GM23338 (cell line): ENCODE measurements at regions not wholly inside any gene's neighbourhood (a gene's known extent, or its start where the extent isn't known, plus 50 kb on each side); places are given as distances from the start of the nearest gene placed in this dataset.

ENCODE experiments used
- ATAC-seq: fragments of 200-7000 bp; cut with Tn5 transposase; 3 replicates; pipeline ENCODE4 v1.9.1; 2020
- DNase-seq: peaks from one replicate; pipeline ENCODE4 v3.0.0-alpha.2; 2015; ENCODE audit warnings: low spot score
- H2AFZ ChIP-seq: fragments of 200-600 bp; sonication (generic); 2 replicates; pipeline ENCODE4 v1.8.0; 2016; ENCODE audit warnings: antibody characterized with exemption, mild to moderate bottlenecking, moderate library complexity
- H3F3A ChIP-seq: fragments of 200-600 bp; sonication (generic); replicated peaks from 2 replicates; pipeline ENCODE4 v1.8.0; 2017; ENCODE audit warnings: antibody characterized with exemption, mixed run types, low read depth
- H3K27ac ChIP-seq: fragments of 200-600 bp; sonication (generic); 2 replicates; pipeline ENCODE4 v1.6.1; 2016; ENCODE audit warnings: low read depth
- H3K27me3 ChIP-seq: fragments of 200-600 bp; sonication (generic); 2 replicates; pipeline ENCODE4 v1.8.0; 2016; ENCODE audit warnings: mild to moderate bottlenecking, mixed run types, moderate library complexity; ENCODE audit not compliant: insufficient read depth
- H3K36me3 ChIP-seq: fragments of 200-600 bp; sonication (generic); 2 replicates; pipeline ENCODE4 v1.8.0; 2016; ENCODE audit warnings: mild to moderate bottlenecking; ENCODE audit not compliant: insufficient read depth
- H3K4me1 ChIP-seq: fragments of 200-600 bp; sonication (generic); 2 replicates; pipeline ENCODE4 v1.8.0; 2016; ENCODE audit warnings: mild to moderate bottlenecking, moderate library complexity; ENCODE audit not compliant: insufficient read depth
- H3K4me2 ChIP-seq: fragments of 200-600 bp; sonication (generic); 2 replicates; pipeline ENCODE4 v1.7.1; 2017; ENCODE audit warnings: mixed run types
- H3K4me3 ChIP-seq: fragments of 200-600 bp; sonication (generic); 2 replicates; pipeline ENCODE4 v1.6.1; 2016; ENCODE audit warnings: mixed run types
- H3K79me2 ChIP-seq: fragments of 200-600 bp; sonication (generic); replicated peaks from 2 replicates; pipeline ENCODE4 v1.8.0; 2017; ENCODE audit warnings: mild to moderate bottlenecking; ENCODE audit not compliant: insufficient read depth
- H3K9me2 ChIP-seq: fragments of 200-600 bp; sonication (generic); 2 replicates; pipeline ENCODE4 v1.8.0; 2017; ENCODE audit not compliant: insufficient read depth
- H4K20me1 ChIP-seq: fragments of 200-600 bp; sonication (generic); replicated peaks from 2 replicates; pipeline ENCODE4 v1.8.0; 2017; ENCODE audit warnings: mild to moderate bottlenecking; ENCODE audit not compliant: insufficient read depth
- H3K27ac Mint-ChIP-seq: 2 replicates; pipeline ENCODE4 v1.8.0; 2020; ENCODE audit warnings: inconsistent platforms, mild to moderate bottlenecking, moderate library complexity, mixed read lengths
- H3K27me3 Mint-ChIP-seq: 3 replicates; pipeline ENCODE4 v1.8.0; 2022; ENCODE audit warnings: low read depth, mild to moderate bottlenecking, moderate library complexity, mixed read lengths, inconsistent platforms; ENCODE audit not compliant: insufficient read depth, poor library complexity
- H3K36me3 Mint-ChIP-seq: 3 replicates; pipeline ENCODE4 v1.8.0; 2021; ENCODE audit warnings: low read depth, mild to moderate bottlenecking, inconsistent platforms, moderate library complexity, mixed read lengths
- H3K4me1 Mint-ChIP-seq: 3 replicates; pipeline ENCODE4 v1.8.0; 2020; ENCODE audit warnings: mild to moderate bottlenecking, inconsistent platforms, mixed read lengths
- H3K4me3 Mint-ChIP-seq: 3 replicates; pipeline ENCODE4 v1.8.0; 2021; ENCODE audit warnings: moderate library complexity, mild to moderate bottlenecking, inconsistent platforms, mixed read lengths
- H3K9me3 Mint-ChIP-seq: 3 replicates; pipeline ENCODE4 v1.8.0; 2020; ENCODE audit warnings: moderate library complexity, mild to moderate bottlenecking, inconsistent platforms, mixed read lengths
- CREB1 ChIP-seq: fragments of 250-450 bp; sonication (Bioruptor Pico); IDR thresholded peaks from 2 replicates; pipeline ENCODE4 v1.5.0; 2020; ENCODE audit warnings: low read depth, mild to moderate bottlenecking, moderate library complexity
- EZH2 ChIP-seq: fragments of 200-600 bp; sonication (generic); IDR thresholded peaks from one replicate; pipeline ENCODE4 v1.8.0; 2017; ENCODE audit warnings: antibody characterized with exemption, mild to moderate bottlenecking, low read depth; ENCODE audit not compliant: unreplicated experiment
- EZH2phosphoT487 ChIP-seq: fragments of 200-600 bp; sonication (generic); IDR thresholded peaks from one replicate; pipeline ENCODE4 v1.8.1; 2018; ENCODE audit warnings: antibody characterized with exemption; ENCODE audit not compliant: unreplicated experiment
- NANOG ChIP-seq: IDR thresholded peaks from 2 replicates; pipeline ENCODE4 v1.6.1; 2016; ENCODE audit warnings: antibody characterized with exemption, borderline replicate concordance
- POLR2AphosphoS5 ChIP-seq: IDR thresholded peaks from 2 replicates; pipeline ENCODE4 v1.6.1; 2016; ENCODE audit warnings: antibody characterized with exemption, low read depth
- REST ChIP-seq: IDR thresholded peaks from one replicate; pipeline ENCODE4 v1.6.1; 2018; ENCODE audit warnings: antibody characterized with exemption; ENCODE audit not compliant: unreplicated experiment
- ZNF114 ChIP-seq: fragments of 250-450 bp; sonication (Bioruptor Pico); IDR thresholded peaks from 2 replicates; pipeline ENCODE4 v1.5.0; 2020; ENCODE audit warnings: mild to moderate bottlenecking, moderate library complexity
- ZNF331 ChIP-seq: fragments of 250-450 bp; sonication (Bioruptor Pico); IDR thresholded peaks from 2 replicates; pipeline ENCODE4 v1.5.0; 2020; ENCODE audit warnings: low read depth, mild to moderate bottlenecking, moderate library complexity
- TF ChIP-seq, protein P1 (sequence below): fragments of 250-450 bp; sonication (Bioruptor Pico); IDR thresholded peaks from 2 replicates; pipeline ENCODE4 v1.5.0; 2020; ENCODE audit warnings: mild to moderate bottlenecking, moderate library complexity
- TF ChIP-seq, protein P2 (sequence below): IDR thresholded peaks from 2 replicates; pipeline ENCODE4 v1.6.1; 2016; ENCODE audit warnings: antibody characterized with exemption
- TF ChIP-seq, protein P3 (sequence below), 2 experiments: fragments of 200-600 bp in 1 of 2; sonication (generic) in 1 of 2; conservative IDR thresholded peaks; 2 replicates each; pipeline versions ENCODE4 v1.5.1 to v1.6.1; 2016 to 2017; ENCODE audit warnings: antibody characterized with exemption in 2 of 2, low read depth in 2 of 2, mild to moderate bottlenecking in 2 of 2, moderate library complexity in 1 of 2

DNA sequence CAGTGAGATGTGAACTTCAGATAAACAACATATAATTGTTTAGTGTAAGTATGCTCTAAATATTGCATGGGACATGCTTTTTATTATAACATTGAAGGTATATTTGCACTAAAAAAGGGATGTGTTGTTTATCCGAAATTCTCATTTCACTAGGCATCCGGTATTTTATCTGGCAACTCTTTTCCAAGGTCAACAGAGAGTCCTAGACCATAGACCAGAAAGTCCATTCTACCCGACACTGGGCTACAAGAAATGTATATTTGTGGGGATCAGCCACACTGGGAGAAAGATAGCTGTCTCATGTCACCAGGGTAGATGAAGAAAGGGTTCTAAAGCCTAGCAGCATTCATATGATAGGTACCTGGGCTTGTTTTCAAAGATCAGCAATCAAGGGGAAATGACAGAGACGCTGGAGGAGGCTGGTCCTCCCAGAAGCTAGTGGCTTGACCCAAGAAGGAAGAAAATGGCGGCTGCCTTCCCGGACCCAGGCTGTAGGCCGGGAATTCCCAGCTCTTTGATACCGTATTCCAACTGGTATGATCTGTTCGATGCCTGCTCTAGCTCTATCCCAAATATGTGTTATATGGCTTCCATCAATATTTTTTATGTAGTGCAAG lies 161.1 kb upstream of the IRF2BP2 start:
- Histone ChIP-seq H4K20me1 (no peaks in the 10 kb centered on the region), H3K27me3 (no peaks in the 10 kb centered on the region), H3F3A (no peaks in the 10 kb centered on the region), H3K4me2 (no peak overlapping the region), H3K27ac (no peak overlapping the region), H3K4me3 (no peak overlapping the region), H3K79me2 (no peaks in the 10 kb centered on the region), H3K9me2 (peaks cover 6% of the 10 kb centered on the region; the same call in 1 of the 2 replicates), H2AFZ (no peak overlapping the region), H3K36me3 (no peaks in the 10 kb centered on the region), H3K4me1 (peaks cover 17% of the 10 kb centered on the region)
- Mint-ChIP-seq H3K9me3 (peaks cover 3% of the 10 kb centered on the region; the same call in 2 of the 3 replicates), H3K4me3 (no peak overlapping the region), H3K36me3 (no peaks in the 10 kb centered on the region; the same call in 2 of the 3 replicates), H3K4me1 (peaks cover 26% of the 10 kb centered on the region), H3K27me3 (peaks cover 12% of the 10 kb centered on the region), H3K27ac (no peak overlapping the region)
- DNase-seq = no peak
- TF ChIP-seq NANOG = no peak
- TF ChIP-seq, protein P1, sequence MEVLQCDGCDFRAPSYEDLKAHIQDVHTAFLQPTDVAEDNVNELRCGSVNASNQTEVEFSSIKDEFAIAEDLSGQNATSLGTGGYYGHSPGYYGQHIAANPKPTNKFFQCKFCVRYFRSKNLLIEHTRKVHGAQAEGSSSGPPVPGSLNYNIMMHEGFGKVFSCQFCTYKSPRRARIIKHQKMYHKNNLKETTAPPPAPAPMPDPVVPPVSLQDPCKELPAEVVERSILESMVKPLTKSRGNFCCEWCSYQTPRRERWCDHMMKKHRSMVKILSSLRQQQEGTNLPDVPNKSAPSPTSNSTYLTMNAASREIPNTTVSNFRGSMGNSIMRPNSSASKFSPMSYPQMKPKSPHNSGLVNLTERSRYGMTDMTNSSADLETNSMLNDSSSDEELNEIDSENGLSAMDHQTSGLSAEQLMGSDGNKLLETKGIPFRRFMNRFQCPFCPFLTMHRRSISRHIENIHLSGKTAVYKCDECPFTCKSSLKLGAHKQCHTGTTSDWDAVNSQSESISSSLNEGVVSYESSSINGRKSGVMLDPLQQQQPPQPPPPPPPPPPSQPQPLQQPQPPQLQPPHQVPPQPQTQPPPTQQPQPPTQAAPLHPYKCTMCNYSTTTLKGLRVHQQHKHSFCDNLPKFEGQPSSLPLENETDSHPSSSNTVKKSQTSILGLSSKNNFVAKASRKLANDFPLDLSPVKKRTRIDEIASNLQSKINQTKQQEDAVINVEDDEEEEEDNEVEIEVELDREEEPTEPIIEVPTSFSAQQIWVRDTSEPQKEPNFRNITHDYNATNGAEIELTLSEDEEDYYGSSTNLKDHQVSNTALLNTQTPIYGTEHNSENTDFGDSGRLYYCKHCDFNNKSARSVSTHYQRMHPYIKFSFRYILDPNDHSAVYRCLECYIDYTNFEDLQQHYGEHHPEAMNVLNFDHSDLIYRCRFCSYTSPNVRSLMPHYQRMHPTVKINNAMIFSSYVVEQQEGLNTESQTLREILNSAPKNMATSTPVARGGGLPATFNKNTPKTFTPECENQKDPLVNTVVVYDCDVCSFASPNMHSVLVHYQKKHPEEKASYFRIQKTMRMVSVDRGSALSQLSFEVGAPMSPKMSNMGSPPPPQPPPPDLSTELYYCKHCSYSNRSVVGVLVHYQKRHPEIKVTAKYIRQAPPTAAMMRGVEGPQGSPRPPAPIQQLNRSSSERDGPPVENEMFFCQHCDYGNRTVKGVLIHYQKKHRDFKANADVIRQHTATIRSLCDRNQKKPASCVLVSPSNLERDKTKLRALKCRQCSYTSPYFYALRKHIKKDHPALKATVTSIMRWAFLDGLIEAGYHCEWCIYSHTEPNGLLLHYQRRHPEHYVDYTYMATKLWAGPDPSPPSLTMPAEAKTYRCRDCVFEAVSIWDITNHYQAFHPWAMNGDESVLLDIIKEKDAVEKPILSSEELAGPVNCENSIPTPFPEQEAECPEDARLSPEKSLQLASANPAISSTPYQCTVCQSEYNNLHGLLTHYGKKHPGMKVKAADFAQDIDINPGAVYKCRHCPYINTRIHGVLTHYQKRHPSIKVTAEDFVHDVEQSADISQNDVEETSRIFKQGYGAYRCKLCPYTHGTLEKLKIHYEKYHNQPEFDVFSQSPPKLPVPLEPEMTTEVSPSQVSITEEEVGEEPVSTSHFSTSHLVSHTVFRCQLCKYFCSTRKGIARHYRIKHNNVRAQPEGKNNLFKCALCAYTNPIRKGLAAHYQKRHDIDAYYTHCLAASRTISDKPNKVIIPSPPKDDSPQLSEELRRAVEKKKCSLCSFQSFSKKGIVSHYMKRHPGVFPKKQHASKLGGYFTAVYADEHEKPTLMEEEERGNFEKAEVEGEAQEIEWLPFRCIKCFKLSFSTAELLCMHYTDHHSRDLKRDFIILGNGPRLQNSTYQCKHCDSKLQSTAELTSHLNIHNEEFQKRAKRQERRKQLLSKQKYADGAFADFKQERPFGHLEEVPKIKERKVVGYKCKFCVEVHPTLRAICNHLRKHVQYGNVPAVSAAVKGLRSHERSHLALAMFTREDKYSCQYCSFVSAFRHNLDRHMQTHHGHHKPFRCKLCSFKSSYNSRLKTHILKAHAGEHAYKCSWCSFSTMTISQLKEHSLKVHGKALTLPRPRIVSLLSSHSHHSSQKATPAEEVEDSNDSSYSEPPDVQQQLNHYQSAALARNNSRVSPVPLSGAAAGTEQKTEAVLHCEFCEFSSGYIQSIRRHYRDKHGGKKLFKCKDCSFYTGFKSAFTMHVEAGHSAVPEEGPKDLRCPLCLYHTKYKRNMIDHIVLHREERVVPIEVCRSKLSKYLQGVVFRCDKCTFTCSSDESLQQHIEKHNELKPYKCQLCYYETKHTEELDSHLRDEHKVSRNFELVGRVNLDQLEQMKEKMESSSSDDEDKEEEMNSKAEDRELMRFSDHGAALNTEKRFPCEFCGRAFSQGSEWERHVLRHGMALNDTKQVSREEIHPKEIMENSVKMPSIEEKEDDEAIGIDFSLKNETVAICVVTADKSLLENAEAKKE (CRISPR knock-in tag) = no peak
- no peak for TF ChIP-seq ZNF331 (CRISPR knock-in tag)
- no peak for TF ChIP-seq EZH2phosphoT487
- TF ChIP-seq, protein P2, sequence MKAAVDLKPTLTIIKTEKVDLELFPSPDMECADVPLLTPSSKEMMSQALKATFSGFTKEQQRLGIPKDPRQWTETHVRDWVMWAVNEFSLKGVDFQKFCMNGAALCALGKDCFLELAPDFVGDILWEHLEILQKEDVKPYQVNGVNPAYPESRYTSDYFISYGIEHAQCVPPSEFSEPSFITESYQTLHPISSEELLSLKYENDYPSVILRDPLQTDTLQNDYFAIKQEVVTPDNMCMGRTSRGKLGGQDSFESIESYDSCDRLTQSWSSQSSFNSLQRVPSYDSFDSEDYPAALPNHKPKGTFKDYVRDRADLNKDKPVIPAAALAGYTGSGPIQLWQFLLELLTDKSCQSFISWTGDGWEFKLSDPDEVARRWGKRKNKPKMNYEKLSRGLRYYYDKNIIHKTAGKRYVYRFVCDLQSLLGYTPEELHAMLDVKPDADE = no peak
- no peak for TF ChIP-seq ZNF114 (CRISPR knock-in tag)
- no peak for TF ChIP-seq POLR2AphosphoS5
- TF ChIP-seq, protein P3, sequence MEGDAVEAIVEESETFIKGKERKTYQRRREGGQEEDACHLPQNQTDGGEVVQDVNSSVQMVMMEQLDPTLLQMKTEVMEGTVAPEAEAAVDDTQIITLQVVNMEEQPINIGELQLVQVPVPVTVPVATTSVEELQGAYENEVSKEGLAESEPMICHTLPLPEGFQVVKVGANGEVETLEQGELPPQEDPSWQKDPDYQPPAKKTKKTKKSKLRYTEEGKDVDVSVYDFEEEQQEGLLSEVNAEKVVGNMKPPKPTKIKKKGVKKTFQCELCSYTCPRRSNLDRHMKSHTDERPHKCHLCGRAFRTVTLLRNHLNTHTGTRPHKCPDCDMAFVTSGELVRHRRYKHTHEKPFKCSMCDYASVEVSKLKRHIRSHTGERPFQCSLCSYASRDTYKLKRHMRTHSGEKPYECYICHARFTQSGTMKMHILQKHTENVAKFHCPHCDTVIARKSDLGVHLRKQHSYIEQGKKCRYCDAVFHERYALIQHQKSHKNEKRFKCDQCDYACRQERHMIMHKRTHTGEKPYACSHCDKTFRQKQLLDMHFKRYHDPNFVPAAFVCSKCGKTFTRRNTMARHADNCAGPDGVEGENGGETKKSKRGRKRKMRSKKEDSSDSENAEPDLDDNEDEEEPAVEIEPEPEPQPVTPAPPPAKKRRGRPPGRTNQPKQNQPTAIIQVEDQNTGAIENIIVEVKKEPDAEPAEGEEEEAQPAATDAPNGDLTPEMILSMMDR (conservative IDR thresholded peaks at IDR 0.05; ENCODE audit: low read depth in 2 of 2) = no peak
- TF ChIP-seq REST = no peak
- TF ChIP-seq EZH2 = no peak
- TF ChIP-seq CREB1 (CRISPR knock-in tag) = no peak
- ATAC-seq = no peak
